Nucleus accumbens (tissue), 56 donors: ENCODE measurements at regions not wholly inside any gene's neighbourhood (a gene's known extent, or its start where the extent isn't known, plus 50 kb on each side); places are given as distances from the start of the nearest gene placed in this dataset.
A peak's percentile ranks its signal among the peaks of the same experiment; 100 is the strongest.

Source experiments
- DNase-seq, 56 donors: peaks; one replicate each; lab custom pipeline; 2025; lab: John Stamatoyannopoulos, UW

DNA sequence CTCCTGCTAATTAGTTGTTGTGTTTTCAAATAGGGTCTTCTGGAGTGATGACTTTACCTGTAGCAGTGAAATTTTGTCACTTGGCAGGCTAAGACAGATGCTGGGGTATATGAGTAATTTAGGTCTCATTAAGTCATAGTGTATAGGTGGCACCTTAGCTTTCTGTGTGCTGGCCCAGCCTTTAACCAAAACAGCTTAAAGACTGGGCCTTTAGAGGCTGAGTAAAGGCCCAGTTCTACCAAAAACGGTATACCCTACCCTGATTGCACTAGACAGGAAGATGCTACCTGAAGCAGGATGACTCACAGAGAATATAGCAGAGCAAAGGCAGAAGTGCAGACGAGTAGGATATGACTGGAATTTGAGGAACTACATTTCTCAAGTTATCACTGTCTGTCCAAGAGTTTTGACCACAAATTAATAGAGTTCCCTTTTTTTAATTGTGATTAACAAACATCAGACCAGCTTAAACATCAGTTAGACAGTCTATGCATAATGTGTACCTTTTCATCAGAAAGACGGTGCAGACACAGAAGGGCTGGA is 337.9 kb upstream of the SALL3 start:
- DNase-seq, result no peak

DNA sequence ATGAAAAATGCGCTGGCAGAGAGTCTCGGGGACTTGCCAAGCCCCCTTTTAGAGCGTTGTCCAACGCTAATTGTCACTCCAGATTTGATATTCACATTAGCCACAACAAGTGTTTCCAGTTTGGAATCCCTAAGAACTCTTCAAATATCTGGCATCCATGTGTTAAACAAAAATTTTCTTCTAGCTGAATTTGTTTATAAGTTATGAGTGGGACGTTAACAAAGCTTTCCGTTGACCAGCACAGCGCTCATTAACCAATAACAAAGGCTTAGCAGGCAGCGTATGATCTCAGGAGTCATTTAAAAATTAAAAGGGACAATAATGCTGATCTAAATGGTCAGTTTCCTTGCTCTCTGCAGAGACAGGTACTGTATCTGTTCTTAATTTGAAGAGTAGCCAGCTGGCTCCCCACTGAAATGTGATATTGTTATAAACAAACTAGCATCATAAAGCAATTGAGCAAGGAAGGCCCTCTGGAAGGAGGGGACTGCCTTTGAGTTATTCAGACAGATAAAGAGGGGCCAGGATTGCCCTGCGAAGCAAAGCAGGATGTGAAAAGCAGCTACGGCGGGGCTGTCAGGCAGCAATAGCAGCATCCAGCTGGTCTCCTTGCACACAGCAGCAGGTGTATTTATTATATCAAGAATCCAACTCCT is 337.2 kb upstream of the SALL3 start:
- no peak for DNase-seq

DNA sequence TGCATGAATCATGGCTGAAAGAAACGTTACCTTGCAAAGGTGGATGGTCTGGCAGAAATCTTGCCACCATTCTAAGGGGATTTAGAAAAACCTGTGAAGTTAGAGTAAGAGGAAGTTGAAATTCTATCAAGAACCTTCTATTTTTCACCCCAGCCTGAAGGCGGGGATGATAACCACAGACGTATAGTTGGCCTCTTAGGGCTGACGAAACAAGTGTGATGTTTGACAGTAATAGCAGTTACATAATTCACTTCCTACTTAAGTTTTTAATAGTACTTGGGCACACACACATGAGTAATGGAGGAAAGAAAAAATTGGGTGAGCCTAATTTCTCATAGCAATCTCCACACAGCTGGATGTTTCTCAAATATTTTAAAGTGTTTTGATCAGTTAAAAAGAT is 336.6 kb upstream of the SALL3 start:
- peak in 2 of 56 donors; percentile 21 to 27 for DNase-seq

DNA sequence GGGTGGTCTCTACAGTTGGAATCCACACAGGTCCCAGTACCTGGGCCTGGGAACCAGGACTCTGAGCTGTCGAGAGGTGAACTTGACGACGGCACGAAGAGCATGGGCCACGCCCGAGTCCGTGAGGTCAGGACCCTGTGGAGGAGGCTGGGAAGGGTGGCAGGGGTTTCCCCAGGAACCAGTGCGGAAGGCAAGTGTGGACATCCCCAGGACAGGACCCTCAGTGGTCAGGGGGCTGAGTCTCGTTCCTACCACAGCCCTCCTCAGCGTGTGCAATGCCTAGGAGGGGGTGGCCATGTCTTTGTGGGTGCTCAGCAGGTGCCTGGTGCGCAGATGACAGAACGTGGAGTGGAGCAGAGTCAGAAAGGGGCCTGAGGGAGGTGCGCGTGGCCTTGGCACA is 335.6 kb upstream of the SALL3 start:
- no peak for DNase-seq

DNA sequence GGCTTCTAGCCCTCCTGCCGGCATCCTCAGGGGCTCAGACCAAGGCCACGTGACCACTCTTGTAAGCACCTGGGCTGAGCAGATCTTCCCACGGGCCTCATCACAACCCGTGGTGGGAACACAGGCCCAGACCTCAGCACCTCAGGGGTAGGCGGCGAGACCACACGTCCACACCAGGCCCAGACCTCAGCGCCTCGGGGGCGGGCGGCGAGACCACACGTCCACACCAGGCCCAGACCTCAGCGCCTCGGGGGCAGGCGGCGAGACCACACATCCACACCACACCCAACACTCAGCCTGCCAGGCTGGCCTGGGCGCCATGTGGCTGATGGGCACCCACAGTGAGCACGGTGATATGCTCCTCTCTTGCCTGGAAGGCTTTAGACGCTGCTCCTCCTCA is 334.4 kb upstream of the SALL3 start:
- DNase-seq, result no peak

DNA sequence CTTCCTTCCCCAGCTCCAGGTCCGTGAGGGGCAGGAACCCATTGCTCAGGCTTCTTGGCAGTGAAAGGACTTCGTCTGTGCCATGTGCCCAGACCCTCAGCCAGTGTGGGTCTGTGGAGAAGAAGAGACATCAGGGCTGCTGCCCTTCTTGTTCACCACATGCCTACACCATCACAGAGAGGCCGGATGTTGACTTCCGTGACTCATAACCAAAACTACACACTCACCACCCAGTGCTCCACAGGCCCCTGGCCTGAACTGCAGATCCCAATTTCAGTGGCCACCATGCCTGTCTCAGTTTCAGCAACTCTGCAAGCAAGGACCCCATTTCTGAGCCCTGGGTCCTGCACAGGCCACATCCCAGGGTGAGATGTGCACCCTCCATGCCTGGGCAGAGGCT is 332.6 kb upstream of the SALL3 start:
- DNase-seq, result no peak

DNA sequence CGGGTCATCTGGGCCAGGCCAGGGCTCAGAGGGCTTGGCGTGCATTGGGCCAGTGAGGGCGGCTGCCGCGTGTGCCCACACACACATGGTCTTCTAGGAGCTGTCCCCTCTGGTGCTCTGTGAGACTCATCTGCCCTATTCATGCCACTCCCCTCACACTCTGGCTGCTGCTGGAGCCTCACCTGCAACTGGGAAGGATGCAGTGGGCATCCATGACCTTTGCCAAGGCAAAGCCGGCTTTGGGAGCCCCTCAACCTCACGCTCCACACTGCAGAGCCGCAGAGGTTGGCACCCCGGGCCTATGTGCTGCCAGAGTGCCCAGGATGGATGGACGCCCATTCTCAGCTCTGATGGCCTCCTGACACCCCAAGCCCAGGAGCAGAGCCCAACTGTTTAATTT is 330.2 kb upstream of the SALL3 start:
- no peak for DNase-seq

DNA sequence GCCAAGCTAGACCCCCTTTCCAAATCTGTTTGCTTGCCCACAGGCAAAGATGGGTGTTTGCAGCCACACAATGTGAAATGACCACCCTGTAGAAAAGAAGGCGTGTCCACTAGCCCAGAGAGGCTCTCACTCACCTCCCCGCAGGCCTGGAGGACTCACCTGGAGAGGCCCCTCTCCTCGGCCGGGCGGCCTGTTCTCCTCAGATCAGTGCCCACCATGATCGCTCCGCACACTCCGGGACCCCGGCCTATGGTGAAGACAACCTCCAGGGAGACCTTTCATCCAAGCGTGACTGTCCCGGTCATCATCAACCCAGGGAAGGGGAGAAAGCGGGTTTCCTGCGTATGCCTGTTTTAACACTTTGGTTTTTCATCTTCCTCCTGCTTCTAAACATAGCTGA is 328.7 kb upstream of the SALL3 start:
- no peak for DNase-seq

DNA sequence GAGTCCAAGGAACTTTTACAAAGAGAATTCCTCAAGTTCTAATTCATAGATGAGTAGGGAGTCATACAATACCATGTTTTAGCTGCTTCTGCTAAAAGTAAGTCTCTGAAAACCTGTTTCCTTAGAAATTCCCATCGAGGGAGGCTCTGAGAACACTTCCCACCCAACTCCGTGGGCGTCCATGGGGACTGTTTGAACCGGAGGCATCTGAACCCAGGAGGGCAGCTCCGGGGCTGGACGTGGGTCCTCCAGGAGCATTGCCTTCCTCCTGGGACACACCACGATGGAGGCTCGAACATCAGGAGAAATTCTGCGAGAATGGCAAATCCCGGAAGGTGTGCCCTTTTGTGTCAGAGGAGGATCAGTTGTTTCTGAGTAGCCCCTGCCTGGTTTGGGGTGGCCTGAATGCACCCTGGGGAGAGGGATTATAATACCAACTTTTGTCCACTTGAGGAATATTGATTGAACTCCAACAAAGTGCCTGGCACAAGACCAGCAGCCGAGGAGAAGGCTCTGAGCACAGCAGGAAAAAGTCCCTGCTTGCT is 327.5 kb upstream of the SALL3 start:
- no peak for DNase-seq

DNA sequence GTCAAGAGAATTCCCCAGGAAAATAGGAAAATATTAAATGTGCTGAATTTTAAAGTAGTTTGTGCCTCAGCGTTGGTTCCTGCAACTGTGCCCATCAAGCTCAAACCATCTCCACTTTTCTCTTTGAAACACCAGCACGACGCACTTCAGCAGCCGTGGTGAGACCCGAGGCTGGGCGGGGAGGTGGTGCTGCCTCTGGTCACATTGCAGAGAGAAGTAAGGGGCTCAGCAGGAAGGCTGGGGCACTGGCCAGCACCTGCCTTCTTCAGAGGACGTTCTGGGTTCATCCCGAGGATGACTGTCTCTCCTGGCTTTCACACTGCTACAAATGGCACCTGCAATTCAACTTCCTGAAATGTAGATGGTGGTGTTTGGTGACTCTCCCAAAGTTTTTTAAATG is 323.7 kb upstream of the SALL3 start:
- no peak for DNase-seq

DNA sequence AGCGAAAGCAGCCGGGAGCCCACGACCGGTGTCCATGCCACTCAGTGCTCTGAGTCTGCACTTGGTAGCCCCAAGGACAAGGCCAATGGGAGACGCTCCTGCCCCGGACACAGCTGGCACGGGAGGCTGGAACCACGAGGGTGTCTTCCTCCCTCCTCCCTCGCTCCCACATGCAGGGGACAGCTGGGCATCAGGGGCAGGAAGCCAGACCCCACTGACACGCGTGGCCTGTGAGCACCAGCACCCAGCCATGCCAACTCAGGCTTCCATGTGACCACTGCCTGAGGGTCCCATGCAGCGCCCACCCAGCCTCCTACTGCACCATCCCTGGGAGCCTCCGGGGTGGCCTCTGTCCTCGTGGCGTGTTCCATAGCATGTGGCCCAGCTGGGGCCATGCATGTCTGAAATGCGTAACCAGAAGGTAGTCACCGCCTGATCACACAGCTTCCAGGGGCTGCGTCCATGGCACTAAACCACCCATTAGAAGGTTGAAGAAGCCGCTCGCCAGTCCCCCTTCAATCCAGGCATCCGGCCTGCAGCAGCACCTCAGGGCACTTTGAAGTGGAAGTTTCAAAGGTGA is 323.2 kb upstream of the SALL3 start:
- no peak for DNase-seq

DNA sequence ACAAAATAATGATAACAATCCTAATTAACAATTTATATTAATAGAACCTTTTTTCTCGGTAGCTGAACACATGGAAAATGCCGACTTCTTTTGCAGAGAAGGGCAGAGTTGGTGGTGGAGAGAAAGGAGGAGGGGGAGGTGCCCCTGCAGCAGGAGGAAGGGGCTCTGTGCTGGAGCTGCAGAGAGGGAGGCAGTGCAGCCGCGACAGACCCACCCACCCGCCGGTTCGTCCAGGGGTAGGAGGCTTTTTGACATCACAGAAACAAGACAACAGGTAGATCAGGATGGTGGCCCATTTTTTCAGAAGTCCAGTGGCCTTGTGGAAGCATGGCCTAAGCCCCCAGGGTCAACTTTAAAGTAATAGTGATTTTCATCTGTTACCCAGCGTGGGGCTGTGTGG is 321.1 kb upstream of the SALL3 start:
- no peak for DNase-seq

DNA sequence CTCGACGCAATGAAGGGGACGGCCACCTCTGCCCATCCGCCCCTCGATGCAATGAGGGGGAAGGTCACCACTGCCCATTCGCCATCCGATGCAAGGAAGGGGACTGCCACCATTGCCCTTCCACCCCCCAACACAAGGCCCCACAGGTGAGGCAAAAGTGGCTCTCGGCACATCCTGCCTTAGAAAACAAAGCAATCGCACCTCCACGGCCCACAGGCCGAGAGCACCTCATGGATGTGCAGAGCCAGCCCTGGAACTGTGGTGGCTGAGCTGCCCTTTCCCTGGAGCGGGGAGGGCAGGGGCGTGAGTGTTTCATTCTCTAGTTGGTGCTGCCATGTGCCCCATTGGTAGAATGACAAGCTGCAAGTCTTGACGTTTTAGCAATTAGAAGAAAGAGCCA is 320.6 kb upstream of the SALL3 start:
- no peak for DNase-seq

DNA sequence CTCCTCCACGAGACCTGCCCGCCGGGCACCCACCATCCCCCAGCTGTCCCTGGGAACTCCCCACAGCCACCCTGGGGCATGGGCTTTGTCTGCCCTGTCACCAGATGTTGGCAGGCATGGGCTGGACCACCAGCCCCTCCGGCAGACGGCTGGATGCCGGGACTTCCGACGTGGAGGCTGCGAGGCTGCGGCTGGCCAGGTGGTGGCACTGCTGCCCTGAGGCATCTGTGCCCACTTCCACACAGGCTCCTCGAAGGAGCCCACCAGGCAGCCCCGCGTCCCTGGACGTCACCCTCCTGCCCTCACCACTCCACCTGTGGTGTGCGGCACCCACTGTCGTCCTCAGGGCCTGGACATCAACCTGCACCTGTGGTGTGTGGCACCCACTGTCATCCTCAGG is 319.9 kb upstream of the SALL3 start:
- peak in 14 of 56 donors; percentile 5 to 41 (median 14) for DNase-seq

DNA sequence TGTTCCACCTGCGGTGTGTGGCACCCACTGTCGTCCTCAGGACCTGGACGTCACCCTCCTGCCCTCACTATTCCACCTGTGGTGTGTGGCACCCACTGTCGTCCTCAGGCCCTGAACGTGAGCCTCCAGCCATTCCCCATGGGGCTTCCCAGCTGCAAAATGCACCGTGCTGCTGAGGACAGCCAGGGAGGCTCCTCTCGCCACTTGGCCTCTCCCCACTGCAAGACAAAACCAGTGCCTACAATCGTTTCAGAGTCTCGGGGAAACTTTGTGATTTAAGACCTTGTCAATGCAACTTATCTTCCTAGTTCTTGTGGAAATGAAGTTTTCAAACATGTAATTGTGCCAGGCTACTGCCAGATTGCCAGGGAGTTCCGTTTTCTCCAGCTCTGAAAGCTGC is 319.3 kb upstream of the SALL3 start:
- DNase-seq, result no peak

DNA sequence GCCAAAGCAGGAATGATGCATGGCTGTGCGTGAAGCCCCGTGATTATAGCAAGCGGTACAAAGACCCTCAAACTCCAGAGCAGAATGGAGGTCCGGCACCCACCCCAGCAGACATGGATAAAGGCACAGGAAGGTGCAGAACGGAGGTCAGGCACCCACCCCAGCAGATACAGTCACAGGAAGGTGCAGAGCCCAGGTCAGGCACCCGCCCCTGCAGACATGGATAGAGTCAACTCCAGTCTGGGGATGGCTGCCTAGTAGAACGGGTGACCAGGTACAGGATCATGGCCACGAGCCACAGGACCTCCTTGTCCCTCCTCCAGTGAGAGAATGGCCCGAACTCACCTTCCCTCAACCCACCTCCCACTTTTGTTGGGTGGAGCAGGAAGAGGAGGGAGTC is 318.3 kb upstream of the SALL3 start:
- no peak for DNase-seq

DNA sequence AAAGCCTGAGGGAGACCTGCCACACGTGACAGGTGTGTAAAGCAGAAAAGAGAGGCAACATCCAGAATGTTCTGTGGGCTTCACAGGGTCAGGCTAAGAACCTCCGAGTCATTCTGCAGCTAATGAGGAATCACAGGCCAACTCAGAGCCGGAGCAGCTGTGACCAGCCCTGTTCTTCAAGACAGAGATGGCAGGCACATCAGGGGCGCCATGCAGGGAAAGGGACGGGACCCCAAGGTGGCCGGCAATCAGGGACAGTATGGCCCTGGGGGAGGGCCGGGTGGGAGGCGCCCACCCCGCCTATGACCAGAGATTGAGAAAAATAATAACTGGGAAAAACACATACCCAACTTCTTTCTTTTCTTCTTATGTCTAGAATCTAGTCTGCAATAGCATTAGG is 316.7 kb upstream of the SALL3 start:
- DNase-seq, result no peak

DNA sequence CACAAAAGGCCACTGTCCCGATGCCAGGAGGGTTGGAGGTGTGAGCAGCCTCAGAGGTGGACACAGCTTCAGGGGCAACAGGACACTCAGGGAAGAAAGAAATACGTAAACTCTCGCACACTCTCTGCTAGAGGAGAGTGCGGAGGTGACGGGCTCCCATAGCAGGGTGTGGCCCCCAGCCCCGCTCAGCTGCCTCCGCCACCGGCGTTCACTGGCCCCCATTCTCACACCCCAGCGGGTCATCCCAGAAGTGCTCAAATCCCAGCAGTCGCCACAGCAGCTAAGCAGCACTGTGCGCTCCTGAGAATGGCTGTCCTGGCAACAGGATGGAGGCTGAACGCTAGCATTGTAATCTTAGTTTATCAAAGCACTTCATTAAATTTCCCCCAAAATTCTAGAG is 315.6 kb upstream of the SALL3 start:
- DNase-seq, result no peak

DNA sequence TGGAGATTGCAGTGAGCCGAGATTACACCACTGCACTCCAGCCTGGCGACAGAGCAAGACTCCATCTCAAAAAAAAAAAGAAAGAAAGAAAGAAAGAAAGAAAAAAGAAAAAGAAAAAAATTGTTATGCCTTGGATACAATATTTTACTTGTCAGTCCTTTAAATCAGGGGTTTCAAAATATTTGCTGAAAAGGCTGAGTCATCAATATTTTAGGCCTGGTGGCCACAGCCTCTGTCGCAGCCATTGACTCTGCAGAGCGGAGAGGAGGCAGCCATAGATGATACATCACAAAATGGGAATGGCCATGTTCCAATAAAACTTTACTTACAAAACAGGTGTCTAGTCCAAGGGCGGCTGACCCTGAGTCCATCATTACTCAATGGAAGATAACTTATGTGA is 314.8 kb upstream of the SALL3 start:
- DNase-seq, result no peak

DNA sequence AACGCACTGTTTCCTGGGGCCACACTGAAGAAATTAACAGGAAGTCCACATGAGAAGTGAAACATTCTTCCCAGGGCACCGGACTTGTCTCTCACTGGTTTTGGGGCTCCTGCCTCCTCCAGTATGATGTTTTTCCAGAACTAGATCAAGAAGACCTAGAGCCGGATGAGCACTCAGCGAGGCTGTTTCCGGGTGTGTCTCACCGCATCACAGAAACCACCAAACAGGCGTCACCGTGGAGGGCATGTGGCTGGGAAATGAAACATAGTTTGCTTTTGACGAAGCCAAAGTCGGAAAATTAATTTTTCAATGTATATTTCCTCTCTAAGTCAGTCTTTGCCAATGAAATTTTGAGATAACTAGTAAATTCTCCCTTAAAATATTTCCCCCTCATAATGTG is 314.0 kb upstream of the SALL3 start:
- DNase-seq, result no peak

DNA sequence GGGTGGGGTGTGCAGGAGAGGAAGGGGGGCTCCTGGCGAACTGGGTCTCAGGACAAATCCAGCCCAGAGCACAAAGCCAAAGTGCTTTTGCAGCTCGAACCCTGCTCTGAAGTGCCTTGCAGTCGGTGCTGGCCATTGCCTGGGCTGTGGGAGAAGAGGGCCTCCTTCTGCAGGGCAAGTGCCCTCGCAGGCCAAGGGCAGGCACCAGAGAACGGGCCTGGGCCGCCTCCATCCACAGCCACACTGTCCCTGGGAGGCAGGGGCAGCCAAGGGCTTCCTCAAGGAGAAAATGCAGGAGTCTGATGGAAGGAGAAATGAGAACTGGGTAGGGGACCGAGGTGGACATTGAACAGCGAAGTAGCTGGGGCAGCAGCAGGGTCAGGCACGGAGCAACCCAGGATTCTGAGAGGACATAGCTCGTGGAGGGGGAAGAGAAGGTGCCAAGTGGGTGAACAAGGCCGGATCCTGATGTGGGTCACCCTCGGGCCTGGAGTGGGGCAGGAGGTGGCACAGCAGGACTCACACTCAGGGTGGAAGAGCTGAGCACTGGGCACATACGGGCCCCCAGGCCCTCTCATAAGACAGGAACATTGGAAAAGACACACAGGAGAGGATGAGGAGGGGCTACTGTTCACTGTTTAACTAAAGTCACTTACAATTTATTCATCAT is 312.8 kb upstream of the SALL3 start:
- no peak for DNase-seq
